SK-N-SH treated with all-trans-retinoic acid at 6 μM for 48 hours (cell line): ENCODE measurements at regions not wholly inside any gene's neighbourhood (a gene's known extent, or its start where the extent isn't known, plus 50 kb on each side); places are given as distances from the start of the nearest gene placed in this dataset.
"Not testable (repeated sequence)": the region's sequence is repeated elsewhere in the genome, so short reads cannot be mapped to it uniquely, and the experiment has no call there.

Source experiments
- ATAC-seq: fragments of 200-7000 bp; cut with Tn5 transposase; 3 replicates; pipeline ENCODE4 v1.9.1; 2020; ENCODE audit warnings: mild to moderate bottlenecking, moderate library complexity
- CSDC2 ChIP-seq: fragments of 250-450 bp; sonication (Bioruptor Pico); IDR thresholded peaks from 2 replicates; pipeline ENCODE4 v1.5.0; 2020; ENCODE audit warnings: mild to moderate bottlenecking, moderate library complexity
- GLIS3 ChIP-seq: fragments of 250-450 bp; sonication (Bioruptor Pico); IDR thresholded peaks from 2 replicates; pipeline ENCODE4 v1.5.0; 2020; ENCODE audit warnings: mild to moderate bottlenecking, moderate library complexity
- ISL1 ChIP-seq: fragments of 250-450 bp; sonication (Bioruptor Pico); IDR thresholded peaks from 2 replicates; pipeline ENCODE4 v2.1.2; 2022; ENCODE audit warnings: mild to moderate bottlenecking, moderate library complexity
- OSR1 ChIP-seq: fragments of 250-450 bp; sonication (Bioruptor Pico); IDR thresholded peaks from 2 replicates; pipeline ENCODE4 v1.8.0; 2022; ENCODE audit warnings: moderate library complexity, mild to moderate bottlenecking, inconsistent platforms
- RARB ChIP-seq: fragments of 250-450 bp; sonication (Bioruptor Pico); IDR thresholded peaks from 2 replicates; pipeline ENCODE4 v1.8.0; 2021; ENCODE audit warnings: mild to moderate bottlenecking, moderate library complexity
- SNAI2 ChIP-seq: fragments of 250-450 bp; sonication (Bioruptor Pico); IDR thresholded peaks from 2 replicates; pipeline ENCODE4 v1.5.0; 2020; ENCODE audit warnings: mild to moderate bottlenecking, moderate library complexity
- TCF4 ChIP-seq: fragments of 250-450 bp; sonication (Bioruptor Pico); IDR thresholded peaks from 2 replicates; pipeline ENCODE4 v1.8.0; 2021; ENCODE audit warnings: mild to moderate bottlenecking, moderate library complexity, borderline replicate concordance
- TOX ChIP-seq: fragments of 250-450 bp; sonication (Bioruptor Pico); IDR thresholded peaks from 2 replicates; pipeline ENCODE4 v1.8.0; 2021; ENCODE audit warnings: mild to moderate bottlenecking, moderate library complexity, borderline replicate concordance
- ZC3H10 ChIP-seq: fragments of 250-450 bp; sonication (Bioruptor Pico); IDR thresholded peaks from 2 replicates; pipeline ENCODE4 v1.5.1; 2021; ENCODE audit warnings: mild to moderate bottlenecking, moderate library complexity
- ZFP30 ChIP-seq: fragments of 450-650 bp; formaldehyde crosslinking; IDR thresholded peaks from 2 replicates; pipeline ENCODE4 v1.5.0; 2022; ENCODE audit warnings: mild to moderate bottlenecking, moderate library complexity
- ZNF565 ChIP-seq: fragments of 450-650 bp; formaldehyde crosslinking; conservative IDR thresholded peaks from 2 replicates; pipeline ENCODE4 v1.5.0; 2020; ENCODE audit warnings: low read depth, mild to moderate bottlenecking, moderate library complexity
- ZNF8 ChIP-seq: fragments of 450-650 bp; formaldehyde crosslinking; IDR thresholded peaks from 2 replicates; pipeline ENCODE4 v1.5.0; 2020; ENCODE audit warnings: mild to moderate bottlenecking, moderate library complexity
- TF ChIP-seq, protein P1 (sequence below): fragments of 250-450 bp; sonication (Bioruptor Pico); IDR thresholded peaks from 2 replicates; pipeline ENCODE4 v1.5.1; 2021; ENCODE audit warnings: mild to moderate bottlenecking, moderate library complexity
- TF ChIP-seq, protein P2 (sequence below): fragments of 250-450 bp; sonication (Bioruptor Pico); IDR thresholded peaks from 2 replicates; pipeline ENCODE4 v1.5.1; 2020; ENCODE audit warnings: low read depth, mild to moderate bottlenecking, moderate library complexity
- TF ChIP-seq, protein P3 (sequence below): fragments of 250-450 bp; sonication (Bioruptor Pico); IDR thresholded peaks from 2 replicates; pipeline ENCODE4 v1.8.0; 2020; ENCODE audit warnings: mild to moderate bottlenecking, moderate library complexity, borderline replicate concordance
- TF ChIP-seq, protein P4 (sequence below): fragments of 250-450 bp; sonication (Bioruptor Pico); IDR thresholded peaks from 2 replicates; pipeline ENCODE4 v1.8.0; 2021; ENCODE audit warnings: low read depth, mild to moderate bottlenecking, moderate library complexity, borderline replicate concordance
- TF ChIP-seq, protein P5 (sequence below): fragments of 250-450 bp; sonication (Bioruptor Pico); IDR thresholded peaks from 2 replicates; pipeline ENCODE4 v1.5.0; 2020; ENCODE audit warnings: mild to moderate bottlenecking, moderate library complexity

DNA sequence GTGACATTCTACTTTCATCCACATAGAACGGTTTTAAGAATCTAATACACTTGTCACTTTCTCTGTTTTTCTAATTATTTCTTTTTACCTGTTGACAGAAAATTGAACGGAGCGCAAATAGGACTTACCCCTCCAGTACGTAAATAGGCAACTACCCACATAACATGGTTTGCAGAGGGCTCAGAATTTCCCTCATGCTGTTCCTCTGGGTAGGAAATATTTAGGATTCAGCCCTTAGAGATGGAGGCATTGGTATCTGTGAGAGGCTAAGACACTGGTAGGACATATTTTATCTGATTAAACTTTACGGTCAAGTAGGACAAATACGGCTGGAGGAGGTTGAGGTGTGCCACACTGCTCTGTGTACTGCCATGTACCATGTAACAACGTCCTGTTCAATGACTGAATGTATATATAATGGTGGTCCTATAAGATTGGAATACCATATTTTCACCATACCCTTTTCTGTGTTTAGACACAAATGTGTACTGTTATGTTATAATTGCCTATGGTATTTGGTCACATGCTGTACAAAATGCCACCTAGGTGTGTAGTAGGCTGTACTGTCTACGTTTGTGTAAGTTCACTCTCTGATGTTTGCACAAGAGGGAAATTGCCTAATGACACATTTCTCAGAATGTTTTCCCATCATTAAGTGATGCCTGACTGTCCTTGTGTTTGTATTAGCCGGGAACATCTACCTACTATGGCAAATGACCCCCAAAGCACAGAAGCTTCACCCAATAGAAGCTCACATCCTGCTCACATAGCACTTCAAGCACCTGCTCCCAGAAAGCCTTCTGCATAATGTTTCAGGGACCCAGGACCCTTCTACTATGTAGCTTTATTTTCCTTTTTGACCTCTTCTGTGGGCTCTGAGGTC, 429.4 kb upstream of the AKR1E2 start:
- ATAC-seq: no peak
- TF ChIP-seq, protein P1, sequence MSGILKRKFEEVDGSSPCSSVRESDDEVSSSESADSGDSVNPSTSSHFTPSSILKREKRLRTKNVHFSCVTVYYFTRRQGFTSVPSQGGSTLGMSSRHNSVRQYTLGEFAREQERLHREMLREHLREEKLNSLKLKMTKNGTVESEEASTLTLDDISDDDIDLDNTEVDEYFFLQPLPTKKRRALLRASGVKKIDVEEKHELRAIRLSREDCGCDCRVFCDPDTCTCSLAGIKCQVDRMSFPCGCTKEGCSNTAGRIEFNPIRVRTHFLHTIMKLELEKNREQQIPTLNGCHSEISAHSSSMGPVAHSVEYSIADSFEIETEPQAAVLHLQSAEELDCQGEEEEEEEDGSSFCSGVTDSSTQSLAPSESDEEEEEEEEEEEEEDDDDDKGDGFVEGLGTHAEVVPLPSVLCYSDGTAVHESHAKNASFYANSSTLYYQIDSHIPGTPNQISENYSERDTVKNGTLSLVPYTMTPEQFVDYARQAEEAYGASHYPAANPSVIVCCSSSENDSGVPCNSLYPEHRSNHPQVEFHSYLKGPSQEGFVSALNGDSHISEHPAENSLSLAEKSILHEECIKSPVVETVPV (CRISPR knock-in tag): no peak
- TF ChIP-seq ZC3H10 (CRISPR knock-in tag) (no peak), ZFP30 (CRISPR knock-in tag) (no peak), RARB (no peak), ZNF8 (CRISPR knock-in tag) (no peak)
- TF ChIP-seq, protein P2, sequence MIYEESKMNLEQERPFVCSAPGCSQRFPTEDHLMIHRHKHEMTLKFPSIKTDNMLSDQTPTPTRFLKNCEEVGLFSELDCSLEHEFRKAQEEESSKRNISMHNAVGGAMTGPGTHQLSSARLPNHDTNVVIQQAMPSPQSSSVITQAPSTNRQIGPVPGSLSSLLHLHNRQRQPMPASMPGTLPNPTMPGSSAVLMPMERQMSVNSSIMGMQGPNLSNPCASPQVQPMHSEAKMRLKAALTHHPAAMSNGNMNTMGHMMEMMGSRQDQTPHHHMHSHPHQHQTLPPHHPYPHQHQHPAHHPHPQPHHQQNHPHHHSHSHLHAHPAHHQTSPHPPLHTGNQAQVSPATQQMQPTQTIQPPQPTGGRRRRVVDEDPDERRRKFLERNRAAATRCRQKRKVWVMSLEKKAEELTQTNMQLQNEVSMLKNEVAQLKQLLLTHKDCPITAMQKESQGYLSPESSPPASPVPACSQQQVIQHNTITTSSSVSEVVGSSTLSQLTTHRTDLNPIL (CRISPR knock-in tag): no peak
- TF ChIP-seq, protein P3, sequence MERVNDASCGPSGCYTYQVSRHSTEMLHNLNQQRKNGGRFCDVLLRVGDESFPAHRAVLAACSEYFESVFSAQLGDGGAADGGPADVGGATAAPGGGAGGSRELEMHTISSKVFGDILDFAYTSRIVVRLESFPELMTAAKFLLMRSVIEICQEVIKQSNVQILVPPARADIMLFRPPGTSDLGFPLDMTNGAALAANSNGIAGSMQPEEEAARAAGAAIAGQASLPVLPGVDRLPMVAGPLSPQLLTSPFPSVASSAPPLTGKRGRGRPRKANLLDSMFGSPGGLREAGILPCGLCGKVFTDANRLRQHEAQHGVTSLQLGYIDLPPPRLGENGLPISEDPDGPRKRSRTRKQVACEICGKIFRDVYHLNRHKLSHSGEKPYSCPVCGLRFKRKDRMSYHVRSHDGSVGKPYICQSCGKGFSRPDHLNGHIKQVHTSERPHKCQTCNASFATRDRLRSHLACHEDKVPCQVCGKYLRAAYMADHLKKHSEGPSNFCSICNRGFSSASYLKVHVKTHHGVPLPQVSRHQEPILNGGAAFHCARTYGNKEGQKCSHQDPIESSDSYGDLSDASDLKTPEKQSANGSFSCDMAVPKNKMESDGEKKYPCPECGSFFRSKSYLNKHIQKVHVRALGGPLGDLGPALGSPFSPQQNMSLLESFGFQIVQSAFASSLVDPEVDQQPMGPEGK (CRISPR knock-in tag): no peak
- TF ChIP-seq, all 23 proteins: peak for 0

DNA sequence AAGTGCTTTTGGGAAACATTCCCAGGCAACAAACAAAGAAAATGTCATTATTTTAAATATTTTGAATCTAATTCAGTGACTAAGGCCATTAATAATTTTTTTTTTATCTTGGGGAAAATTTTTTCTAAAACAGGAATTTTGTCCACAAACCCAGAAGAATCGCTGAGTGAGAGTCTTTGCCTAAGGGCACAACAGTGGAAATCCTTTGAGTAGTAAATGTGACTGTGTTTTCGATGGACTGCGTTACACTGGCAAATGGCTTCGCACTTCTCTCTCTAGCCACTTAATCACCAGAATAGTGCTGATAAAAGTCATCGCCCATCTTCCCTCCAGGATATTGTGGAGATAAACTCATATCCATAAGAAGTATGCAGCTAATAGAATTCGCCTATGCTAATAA, 430.3 kb upstream of the AKR1E2 start:
- ATAC-seq: no peak
- TF ChIP-seq TOX (CRISPR knock-in tag) (no peak), ZC3H10 (CRISPR knock-in tag) (no peak), ZNF565 (CRISPR knock-in tag) (no peak), ISL1 (CRISPR knock-in tag) (no peak), RARB (no peak), CSDC2 (no peak), GLIS3 (CRISPR knock-in tag) (no peak), ZFP30 (CRISPR knock-in tag) (no peak), SNAI2 (CRISPR knock-in tag) (no peak)
- TF ChIP-seq, protein P3 (CRISPR knock-in tag): no peak
- TF ChIP-seq, protein P2 (CRISPR knock-in tag): no peak
- TF ChIP-seq, protein P1 (CRISPR knock-in tag): no peak

DNA sequence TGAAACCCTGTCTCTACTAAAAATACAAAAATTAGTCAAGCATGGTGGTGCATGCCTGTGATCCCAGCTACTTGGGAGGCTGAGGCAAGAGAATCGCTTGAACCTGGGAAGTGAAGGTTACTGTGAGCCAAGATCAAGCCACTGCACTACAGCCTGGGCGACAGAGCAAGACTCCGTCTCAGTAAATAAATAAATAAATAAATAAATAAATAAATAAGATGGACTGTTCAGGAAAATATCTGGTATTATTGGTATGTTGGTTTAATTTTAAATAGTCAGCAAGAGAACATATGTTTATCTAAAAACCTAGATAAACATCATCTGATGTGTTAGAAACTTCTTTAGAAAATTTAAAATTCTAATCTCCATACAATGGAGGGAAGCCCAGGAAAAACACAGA, 431.6 kb upstream of the AKR1E2 start:
- not testable (repeated sequence) for ATAC-seq

DNA sequence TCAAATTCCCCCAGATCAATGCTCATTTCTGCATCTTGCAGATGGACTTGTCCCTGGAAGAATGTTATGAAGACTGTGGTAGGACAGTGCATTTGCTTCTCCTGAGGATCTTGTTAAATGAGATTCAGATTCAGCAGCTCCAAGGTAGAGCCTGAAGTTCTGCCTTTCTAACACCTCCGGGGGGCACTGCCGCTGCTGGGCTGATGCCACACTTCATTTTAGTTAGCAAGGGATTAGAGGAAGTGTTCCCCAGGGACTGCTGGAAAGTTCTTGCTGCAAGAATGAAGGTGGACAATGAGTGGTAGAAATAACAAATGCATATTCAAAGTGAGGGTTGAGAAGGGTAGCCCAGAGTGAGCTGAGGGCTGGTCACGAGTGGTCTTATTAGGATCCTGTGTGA, 434.3 kb upstream of the AKR1E2 start:
- peak; percentile 65; the same call in 2 of the 3 replicates for ATAC-seq
- no peak for TF ChIP-seq TOX (CRISPR knock-in tag)
- TF ChIP-seq, protein P4, sequence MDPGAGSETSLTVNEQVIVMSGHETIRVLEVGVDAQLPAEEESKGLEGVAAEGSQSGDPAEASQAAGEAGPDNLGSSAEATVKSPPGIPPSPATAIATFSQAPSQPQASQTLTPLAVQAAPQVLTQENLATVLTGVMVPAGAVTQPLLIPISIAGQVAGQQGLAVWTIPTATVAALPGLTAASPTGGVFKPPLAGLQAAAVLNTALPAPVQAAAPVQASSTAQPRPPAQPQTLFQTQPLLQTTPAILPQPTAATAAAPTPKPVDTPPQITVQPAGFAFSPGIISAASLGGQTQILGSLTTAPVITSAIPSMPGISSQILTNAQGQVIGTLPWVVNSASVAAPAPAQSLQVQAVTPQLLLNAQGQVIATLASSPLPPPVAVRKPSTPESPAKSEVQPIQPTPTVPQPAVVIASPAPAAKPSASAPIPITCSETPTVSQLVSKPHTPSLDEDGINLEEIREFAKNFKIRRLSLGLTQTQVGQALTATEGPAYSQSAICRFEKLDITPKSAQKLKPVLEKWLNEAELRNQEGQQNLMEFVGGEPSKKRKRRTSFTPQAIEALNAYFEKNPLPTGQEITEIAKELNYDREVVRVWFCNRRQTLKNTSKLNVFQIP (CRISPR knock-in tag): no peak
- no peak for TF ChIP-seq TCF4 (CRISPR knock-in tag)
- TF ChIP-seq, protein P5, sequence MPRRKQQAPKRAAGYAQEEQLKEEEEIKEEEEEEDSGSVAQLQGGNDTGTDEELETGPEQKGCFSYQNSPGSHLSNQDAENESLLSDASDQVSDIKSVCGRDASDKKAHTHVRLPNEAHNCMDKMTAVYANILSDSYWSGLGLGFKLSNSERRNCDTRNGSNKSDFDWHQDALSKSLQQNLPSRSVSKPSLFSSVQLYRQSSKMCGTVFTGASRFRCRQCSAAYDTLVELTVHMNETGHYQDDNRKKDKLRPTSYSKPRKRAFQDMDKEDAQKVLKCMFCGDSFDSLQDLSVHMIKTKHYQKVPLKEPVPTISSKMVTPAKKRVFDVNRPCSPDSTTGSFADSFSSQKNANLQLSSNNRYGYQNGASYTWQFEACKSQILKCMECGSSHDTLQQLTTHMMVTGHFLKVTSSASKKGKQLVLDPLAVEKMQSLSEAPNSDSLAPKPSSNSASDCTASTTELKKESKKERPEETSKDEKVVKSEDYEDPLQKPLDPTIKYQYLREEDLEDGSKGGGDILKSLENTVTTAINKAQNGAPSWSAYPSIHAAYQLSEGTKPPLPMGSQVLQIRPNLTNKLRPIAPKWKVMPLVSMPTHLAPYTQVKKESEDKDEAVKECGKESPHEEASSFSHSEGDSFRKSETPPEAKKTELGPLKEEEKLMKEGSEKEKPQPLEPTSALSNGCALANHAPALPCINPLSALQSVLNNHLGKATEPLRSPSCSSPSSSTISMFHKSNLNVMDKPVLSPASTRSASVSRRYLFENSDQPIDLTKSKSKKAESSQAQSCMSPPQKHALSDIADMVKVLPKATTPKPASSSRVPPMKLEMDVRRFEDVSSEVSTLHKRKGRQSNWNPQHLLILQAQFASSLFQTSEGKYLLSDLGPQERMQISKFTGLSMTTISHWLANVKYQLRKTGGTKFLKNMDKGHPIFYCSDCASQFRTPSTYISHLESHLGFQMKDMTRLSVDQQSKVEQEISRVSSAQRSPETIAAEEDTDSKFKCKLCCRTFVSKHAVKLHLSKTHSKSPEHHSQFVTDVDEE (CRISPR knock-in tag): no peak
- no peak for TF ChIP-seq OSR1 (CRISPR knock-in tag)
- TF ChIP-seq, protein P1 (CRISPR knock-in tag): no peak
